HepG2 (cell line): ENCODE measurements at regions not wholly inside any gene's neighbourhood (a gene's known extent, or its start where the extent isn't known, plus 50 kb on each side); places are given as distances from the start of the nearest gene placed in this dataset.

Experiments
- ATAC-seq: fragments of 200-7000 bp; cut with Tn5 transposase; 3 replicates; pipeline ENCODE4 v1.9.1; 2020; ENCODE audit warnings: mild to moderate bottlenecking, moderate library complexity
- BruUV-seq: library from RNA; stranded (reverse); fragments of 400-500 nt; replicated peaks from 2 replicates; lab custom pipeline; 2021; lab: Mats Ljungman, UMichigan
- CTCF ChIA-PET: fragments of 300-600 bp; formaldehyde crosslinking; extraction: SDS; loops from one replicate; lab custom pipeline; 2021; ENCODE audit warnings: low total read pairs, inconsistent platforms, low intra/inter-chr PET ratio; lab: Yijun Ruan, JAX
- POLR2A ChIA-PET: fragments of 350-600 bp; sonication (Branson Sonifier 250); formaldehyde crosslinking; loops from one replicate; lab custom pipeline; 2020; ENCODE audit warnings: antibody characterized with exemption, inconsistent platforms; lab: Yijun Ruan, JAX
- DNase-seq: peaks from one replicate; pipeline ENCODE4 v3.0.0-alpha.2; 2015; ENCODE audit warnings: low spot score
- FAIRE-seq: peaks from 3 replicates; lab custom pipeline; 2011; peaks lifted over from hg19 to GRCh38; lab: Jason Lieb, UNC
- H2AFZ ChIP-seq: one replicate; pipeline ENCODE4 v1.6.1; 2011; ENCODE audit warnings: low read length, inconsistent platforms
- H3K27ac ChIP-seq: fragments of 300-600 bp; 3 replicates; pipeline ENCODE4 v1.8.0; 2011; ENCODE audit warnings: mixed run types, mild to moderate bottlenecking, mixed read lengths, low read length, inconsistent platforms; ENCODE audit not compliant: insufficient read depth; ENCODE audit errors: extremely low read length
- H3K27me3 ChIP-seq, 2 experiments: fragments of 200-600 bp in 1 of 2; 2 replicates in 1 of 2; 3 replicates in 1 of 2; pipeline versions ENCODE4 v1.6.0 to v1.8.0; 2011; ENCODE audit warnings: low read length in 2 of 2, mild to moderate bottlenecking in 2 of 2, moderate library complexity in 2 of 2, inconsistent platforms in 1 of 2; ENCODE audit not compliant: insufficient read depth in 2 of 2, control insufficient read depth in 1 of 2
- H3K36me3 ChIP-seq, 2 experiments: fragments of 200-600 bp in 1 of 2; replicated peaks in 1 of 2; 2 replicates in 1 of 2; 3 replicates in 1 of 2; pipeline versions ENCODE4 v1.5.1 to v1.8.0; 2011; ENCODE audit warnings: low read length in 2 of 2, inconsistent platforms in 1 of 2; ENCODE audit not compliant: insufficient read depth in 2 of 2, control insufficient read depth in 1 of 2
- H3K4me1 ChIP-seq: 2 replicates; pipeline ENCODE4 v1.5.1; 2012; ENCODE audit warnings: low read length, inconsistent platforms; ENCODE audit not compliant: insufficient read depth
- H3K4me2 ChIP-seq: 2 replicates; pipeline ENCODE4 v1.6.0; 2011; ENCODE audit warnings: low read depth, low read length, inconsistent platforms
- H3K4me3 ChIP-seq, 3 experiments: fragments of 200-600 bp in 1 of 3; sonication (generic), shearing (Covaris generic) in 1 of 3; replicated peaks in 1 of 3; 2 replicates each; pipeline ENCODE4 v1.5.1; 2011 to 2016; ENCODE audit warnings: low read length in 3 of 3, inconsistent platforms in 2 of 3, low read depth in 2 of 3, mild to moderate bottlenecking in 2 of 3, control low read depth in 1 of 3, mixed read lengths in 1 of 3; ENCODE audit not compliant: insufficient read depth in 1 of 3
- H3K79me2 ChIP-seq: one replicate; pipeline ENCODE4 v1.6.1; 2011; ENCODE audit warnings: low read length, inconsistent platforms; ENCODE audit not compliant: insufficient read depth
- H3K9ac ChIP-seq: 2 replicates; pipeline ENCODE4 v1.6.0; 2011; ENCODE audit warnings: mild to moderate bottlenecking, low read depth, low read length, inconsistent platforms; ENCODE audit not compliant: insufficient read depth
- H3K9me3 ChIP-seq: 2 replicates; pipeline ENCODE4 v1.5.1; 2012; ENCODE audit warnings: mild to moderate bottlenecking, low read length
- H4K20me1 ChIP-seq: 2 replicates; pipeline ENCODE4 v1.6.0; 2011; ENCODE audit warnings: inconsistent platforms, mild to moderate bottlenecking, low read length, moderate library complexity; ENCODE audit not compliant: insufficient read depth
- DBP ChIP-seq: sonication (generic); formaldehyde crosslinking; IDR thresholded peaks from 2 replicates; pipeline ENCODE4 v1.4.0; 2020; ENCODE audit warnings: missing genetic modification reagents; ENCODE audit errors: not compliant biosample characterization
- E2F2 ChIP-seq: sonication (generic); formaldehyde crosslinking; IDR thresholded peaks from 2 replicates; pipeline ENCODE4 v1.4.0; 2020; ENCODE audit warnings: missing genetic modification reagents, borderline replicate concordance
- ELF3 ChIP-seq: IDR thresholded peaks from 2 replicates; pipeline ENCODE4 v1.6.1; 2016; ENCODE audit warnings: missing genetic modification reagents, missing compliant biosample characterization
- HIC2 ChIP-seq: sonication (generic); formaldehyde crosslinking; IDR thresholded peaks from 2 replicates; pipeline ENCODE4 v1.9.0; 2022; ENCODE audit warnings: low read depth, missing genetic modification reagents
- HMG20A ChIP-seq: IDR thresholded peaks from 2 replicates; pipeline ENCODE4 v1.6.1; 2016; ENCODE audit warnings: borderline replicate concordance
- ISX ChIP-seq: sonication (generic); formaldehyde crosslinking; conservative IDR thresholded peaks from 2 replicates; pipeline ENCODE4 v1.5.0; 2020; ENCODE audit warnings: missing genetic modification reagents
- SATB2 ChIP-seq: sonication (generic); formaldehyde crosslinking; IDR thresholded peaks from 2 replicates; pipeline ENCODE4 v1.5.0; 2020; ENCODE audit warnings: missing genetic modification reagents
- SETDB1 ChIP-seq: sonication (generic); formaldehyde crosslinking; IDR thresholded peaks from 2 replicates; pipeline ENCODE4 v1.5.1; 2020; ENCODE audit warnings: missing genetic modification reagents, mild to moderate bottlenecking, borderline replicate concordance
- ZNF24 ChIP-seq: fragments of 450-650 bp; IDR thresholded peaks from 2 replicates; pipeline ENCODE4 v1.6.1; 2017; ENCODE audit warnings: antibody characterized with exemption, mild to moderate bottlenecking
- ZNF251 ChIP-seq: sonication (generic); formaldehyde crosslinking; IDR thresholded peaks from 2 replicates; pipeline ENCODE4 v1.9.0; 2021; ENCODE audit warnings: mild to moderate bottlenecking, missing genetic modification reagents
- ZNF264 ChIP-seq: sonication (generic); formaldehyde crosslinking; IDR thresholded peaks from 2 replicates; pipeline ENCODE4 v1.4.0; 2020; ENCODE audit warnings: missing genetic modification reagents
- ZNF503 ChIP-seq: sonication (generic); formaldehyde crosslinking; IDR thresholded peaks from 2 replicates; pipeline ENCODE4 v1.4.0; 2020; ENCODE audit warnings: missing genetic modification reagents
- ZNF577 ChIP-seq: sonication (generic); formaldehyde crosslinking; IDR thresholded peaks from 2 replicates; pipeline ENCODE4 v1.4.0; 2020; ENCODE audit warnings: mild to moderate bottlenecking, low read depth, missing genetic modification reagents, borderline replicate concordance
- ZNF660 ChIP-seq: sonication (generic); formaldehyde crosslinking; IDR thresholded peaks from 2 replicates; pipeline ENCODE4 v1.5.1; 2020; ENCODE audit warnings: mild to moderate bottlenecking, low read depth, missing genetic modification reagents, borderline replicate concordance
- ZSCAN25 ChIP-seq: sonication (generic); formaldehyde crosslinking; IDR thresholded peaks from 2 replicates; pipeline ENCODE4 v1.8.0; 2022; ENCODE audit warnings: mild to moderate bottlenecking, missing genetic modification reagents
- ZXDC ChIP-seq: sonication (generic); formaldehyde crosslinking; IDR thresholded peaks from 2 replicates; pipeline ENCODE4 v1.5.0; 2020; ENCODE audit warnings: mild to moderate bottlenecking, missing genetic modification reagents
- WGBS: methylation state at CpG from one replicate; pipeline ENCODE4 v1.1.6; 2017; ENCODE audit warnings: low lambda C conversion rate; 5-methylcytosine and 5-hydroxymethylcytosine counted together
- in situ Hi-C: cut with HindIII; loops from 2 replicates; pipeline ENCODE4 v1.10.0; 2017; ENCODE audit warnings: low pct_unique_long_range_greater_than_20kb; ENCODE audit not compliant: extremely low pct_ligation_motif_present
- intact Hi-C: fragments of 100-400 bp; cut with micrococcal nuclease; formaldehyde crosslinking; loops from one replicate; pipeline ENCODE4 v1.10.0; 2022; ENCODE audit not compliant: unreplicated experiment

GRCh38 chr5:89313804-89314588 is 431.0 kb upstream of the MEF2C start:
- H3K4me2 ChIP-seq: no peak overlapping the region
- no peaks in the 10 kb centered on the region for H3K4me1 ChIP-seq
- no peaks in the 10 kb centered on the region for H4K20me1 ChIP-seq
- no peak for FAIRE-seq
- H3K4me3 ChIP-seq: no peak overlapping the region
- 4% methylated on average over 2 of the region's 3 CpGs for WGBS
- no peaks in the 10 kb centered on the region for H3K79me2 ChIP-seq
- POLR2A ChIA-PET: no interaction called here
- BruUV-seq: no TSS peak
- in situ Hi-C loops: no loop called here
- no peaks in the 10 kb centered on the region for H3K36me3 ChIP-seq
- CTCF ChIA-PET: no interaction called here
- no peaks in the 10 kb centered on the region for H3K9me3 ChIP-seq
- H3K27me3 ChIP-seq: no peaks in the 10 kb centered on the region
- no peak overlapping the region for H2AFZ ChIP-seq
- H3K27ac ChIP-seq: no peak overlapping the region
- no peak overlapping the region for H3K9ac ChIP-seq
- intact Hi-C loops: loop anchor here (5.0 kb wide), 1 partner anchor 587 kb away; no protein-coding TSS in a partner anchor
- ATAC-seq: no peak
- DNase-seq: no peak
- no peak for TF ChIP-seq ZNF264 (CRISPR knock-in tag)
- TF ChIP-seq E2F2: no peak
- no peak for TF ChIP-seq HIC2
- no peak for TF ChIP-seq ZNF660
- TF ChIP-seq ELF3: no peak
- no peak for TF ChIP-seq ZNF251 (CRISPR knock-in tag)
- no peak for TF ChIP-seq ZNF503
- no peak for TF ChIP-seq ZSCAN25 (CRISPR knock-in tag)
- no peak for TF ChIP-seq ZNF577
- TF ChIP-seq SETDB1 (CRISPR knock-in tag): no peak
- no peak for TF ChIP-seq ZNF24
- TF ChIP-seq ZXDC (CRISPR knock-in tag): no peak
- no peak for TF ChIP-seq DBP (CRISPR knock-in tag)
- no peak for TF ChIP-seq ISX (CRISPR knock-in tag)
- no peak for TF ChIP-seq SATB2 (CRISPR knock-in tag)
- no peak for TF ChIP-seq HMG20A (CRISPR knock-in tag)
